HG03520 (cell line): ENCODE measurements at regions not wholly inside any gene's neighbourhood (a gene's known extent, or its start where the extent isn't known, plus 50 kb on each side); places are given as distances from the start of the nearest gene placed in this dataset.
A peak's percentile ranks its signal among the peaks of the same experiment; 100 is the strongest.
"Not testable (repeated sequence)": the region's sequence is repeated elsewhere in the genome, so short reads cannot be mapped to it uniquely, and the experiment has no call there.

ENCODE experiments used
- ATAC-seq: cut with Tn5 transposase; IDR thresholded peaks from one replicate; pipeline ENCODE4 v1.9.1; 2021; ENCODE audit warnings: mild to moderate bottlenecking, moderate library complexity; ENCODE audit not compliant: unreplicated experiment

DNA sequence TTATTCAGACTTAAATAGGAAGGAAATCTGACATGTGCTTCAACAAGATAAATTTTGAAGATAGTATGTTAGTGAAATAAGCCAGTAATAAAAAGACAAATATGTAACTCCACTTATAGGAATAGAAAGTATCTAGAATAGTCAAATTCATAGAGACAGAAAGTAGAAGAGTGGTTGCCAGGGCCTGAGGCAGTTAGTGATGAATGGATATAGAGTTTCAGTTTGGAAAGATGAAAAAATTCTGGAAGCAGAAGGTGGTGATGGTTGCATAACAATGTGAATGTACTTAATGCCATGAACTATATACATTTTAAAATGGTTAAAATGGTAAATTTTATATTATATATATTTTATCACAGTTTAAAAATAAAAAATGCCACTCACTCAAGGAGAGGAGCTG, 54.3 kb downstream of the HAND2 start:
- no peak for ATAC-seq

DNA sequence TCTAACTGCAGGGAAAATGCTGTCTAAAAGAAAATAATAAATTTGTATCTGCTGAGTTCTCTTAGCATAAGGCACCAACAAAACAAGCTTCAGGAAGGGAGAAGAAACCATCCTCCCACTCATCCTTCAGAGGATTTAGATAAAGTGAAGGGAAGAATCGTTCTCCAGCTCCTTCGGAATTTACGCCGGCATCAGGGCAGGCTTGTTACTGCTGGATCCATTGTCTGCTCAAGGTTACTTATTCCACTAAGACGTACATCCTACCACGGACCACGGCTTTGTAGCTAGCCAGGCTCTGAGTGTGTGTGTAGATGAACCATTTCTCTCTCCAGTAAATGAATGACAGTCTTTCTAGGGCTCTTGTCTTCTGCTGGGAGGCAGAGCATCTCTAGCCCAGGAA, 60.4 kb downstream of the HAND2 start:
- ATAC-seq: no peak

DNA sequence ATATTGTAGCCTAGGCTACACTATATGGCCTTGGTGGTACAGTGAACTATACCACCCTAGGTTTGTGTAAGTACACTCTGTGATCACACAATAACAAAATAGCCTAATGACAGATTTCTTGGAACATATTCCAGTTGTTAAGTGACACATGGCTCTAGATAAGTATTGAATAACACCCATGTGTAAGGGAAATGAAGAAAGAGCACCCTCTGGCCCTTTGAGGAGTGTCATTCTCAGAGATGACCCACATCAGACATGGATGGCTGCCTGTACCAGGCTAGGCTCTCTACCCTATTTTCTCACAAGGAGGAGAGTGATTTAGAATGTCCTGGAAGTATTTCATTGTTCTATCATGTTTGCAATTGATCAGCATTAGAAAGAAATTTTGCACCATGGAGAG, 61.7 kb downstream of the HAND2 start:
- ATAC-seq: no peak

DNA sequence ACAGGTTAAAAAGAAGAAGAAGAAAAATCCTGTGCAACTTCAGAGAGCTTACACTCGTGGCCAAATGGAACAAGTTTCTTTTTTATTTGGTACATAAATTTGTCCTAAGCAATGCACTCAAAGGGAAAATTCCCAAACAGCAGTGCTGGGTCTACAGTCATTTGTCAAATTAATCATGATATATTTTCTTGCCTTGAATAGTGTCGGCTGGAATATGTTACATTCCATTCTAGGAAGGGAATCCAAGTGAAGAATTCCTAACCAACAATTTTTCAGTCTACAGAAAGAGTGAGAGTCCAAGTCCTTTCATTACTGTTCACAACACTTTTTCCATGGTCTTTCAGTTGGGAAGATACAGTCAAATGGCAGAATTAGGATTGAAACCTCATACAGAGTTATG, 63.9 kb downstream of the HAND2 start:
- ATAC-seq: no peak

DNA sequence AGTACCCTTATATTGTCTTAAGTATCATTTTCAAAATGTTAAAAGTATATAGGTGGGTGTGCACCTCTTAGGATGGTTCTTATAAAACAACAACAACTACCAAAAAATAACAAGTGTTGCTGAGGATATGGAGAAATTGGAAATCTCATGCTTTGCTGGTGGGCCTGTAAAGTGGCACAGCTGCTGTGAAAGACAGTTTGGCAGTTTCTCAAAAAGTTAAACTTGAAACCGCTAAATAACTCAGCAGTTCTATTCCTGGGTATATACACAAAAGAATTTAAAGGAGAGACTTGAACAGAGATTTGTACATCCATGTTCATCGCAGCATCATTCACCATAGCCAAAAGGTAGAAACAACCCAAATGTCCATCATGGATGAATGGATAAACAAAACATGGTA, 65.5 kb downstream of the HAND2 start:
- no peak for ATAC-seq

DNA sequence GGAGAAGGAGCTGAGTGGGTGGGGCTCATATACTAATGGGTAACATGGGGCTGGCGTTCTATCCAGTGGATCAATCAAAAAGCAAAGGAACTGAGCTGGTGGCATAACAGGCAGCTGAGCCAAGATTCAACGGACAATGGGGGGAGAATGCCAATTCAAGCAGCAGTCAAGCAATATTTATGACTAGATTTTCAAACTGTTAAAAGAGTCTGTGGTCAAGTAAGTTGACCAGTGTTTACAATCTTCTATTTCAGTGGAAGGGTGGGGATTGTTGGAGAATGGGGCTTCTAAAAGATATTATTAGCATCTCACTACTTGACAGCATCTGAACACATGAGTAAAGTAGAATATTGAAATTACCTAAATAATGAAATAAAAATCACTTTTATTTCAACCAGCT, 64.9 kb upstream of the SCRG1 start:
- ATAC-seq: no peak

DNA sequence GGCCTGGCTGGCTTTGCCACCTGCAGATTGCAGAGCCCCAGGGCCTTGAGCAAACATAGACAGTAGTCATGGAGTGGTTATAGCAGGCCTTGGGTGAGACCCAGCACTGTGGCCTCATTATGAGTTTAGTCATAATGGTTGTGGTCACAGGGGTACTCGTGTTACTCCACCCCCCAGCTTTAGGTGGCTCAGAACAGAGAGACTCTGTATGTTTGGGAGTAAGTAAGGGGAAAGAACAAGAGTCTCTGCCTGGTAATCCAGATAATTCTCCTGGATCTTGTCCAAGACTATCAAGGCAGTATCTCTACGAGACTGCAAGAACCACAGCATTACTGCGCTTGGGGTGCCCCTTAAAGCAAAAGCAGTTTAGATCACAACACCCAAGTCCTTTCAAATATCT, 62.3 kb upstream of the SCRG1 start:
- no peak for ATAC-seq

DNA sequence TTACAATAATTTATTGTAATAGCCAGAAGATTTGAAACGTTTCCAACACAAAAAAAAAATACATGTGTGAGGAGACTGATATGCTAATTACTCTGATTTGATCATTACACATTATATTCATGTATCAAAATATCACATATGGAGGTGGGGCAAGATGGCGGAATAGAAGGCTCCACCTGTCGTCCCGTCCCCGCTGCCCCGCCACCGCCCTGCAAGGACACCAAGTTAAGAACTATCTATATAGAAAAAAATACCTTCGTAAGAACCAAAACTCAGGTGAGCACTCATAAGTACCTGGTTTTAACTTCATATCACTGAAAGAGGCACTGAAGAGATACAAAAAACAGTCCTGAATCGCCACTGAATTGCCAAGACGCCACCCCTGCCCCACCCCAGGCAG, 60.9 kb upstream of the SCRG1 start:
- ATAC-seq: no peak

DNA sequence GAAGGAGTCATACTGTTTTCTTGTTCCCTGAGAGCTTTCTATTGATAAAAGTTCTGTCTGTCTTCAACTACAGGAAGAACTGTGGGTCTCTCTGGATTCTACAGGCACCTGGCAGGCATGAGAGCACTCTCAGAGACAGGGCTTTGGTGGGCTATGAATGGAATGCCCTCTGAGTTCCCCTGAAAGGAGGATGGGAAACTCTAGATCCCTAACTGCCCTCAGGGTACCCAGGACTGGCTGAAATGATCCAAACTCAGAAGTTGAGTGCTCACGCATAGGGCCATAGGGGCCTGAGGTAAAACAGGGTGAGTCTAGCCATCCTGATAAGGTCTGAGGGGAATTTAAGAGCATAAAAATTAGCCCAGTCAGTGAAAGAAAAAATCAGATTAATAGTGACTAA, 59.0 kb upstream of the SCRG1 start:
- no peak for ATAC-seq

DNA sequence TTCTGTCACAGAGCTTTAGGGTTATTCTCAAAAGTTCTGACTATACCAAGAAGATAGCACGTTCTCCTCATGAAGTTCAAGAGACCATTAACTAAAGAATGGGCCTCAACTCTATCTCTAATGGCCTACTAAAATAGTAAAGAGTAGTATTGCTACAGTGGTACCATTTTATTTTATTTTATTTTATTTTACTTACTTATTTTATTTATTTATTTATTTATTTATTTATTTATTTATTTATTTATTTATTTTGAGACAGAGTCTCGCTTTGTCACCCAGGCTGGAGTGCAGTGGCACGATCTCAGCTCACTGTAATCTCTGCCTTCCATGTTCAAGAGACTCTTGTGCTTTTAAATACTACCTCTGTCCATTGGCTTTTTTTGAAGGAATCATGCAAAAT, 52.5 kb upstream of the SCRG1 start:
- not testable (repeated sequence) for ATAC-seq

DNA sequence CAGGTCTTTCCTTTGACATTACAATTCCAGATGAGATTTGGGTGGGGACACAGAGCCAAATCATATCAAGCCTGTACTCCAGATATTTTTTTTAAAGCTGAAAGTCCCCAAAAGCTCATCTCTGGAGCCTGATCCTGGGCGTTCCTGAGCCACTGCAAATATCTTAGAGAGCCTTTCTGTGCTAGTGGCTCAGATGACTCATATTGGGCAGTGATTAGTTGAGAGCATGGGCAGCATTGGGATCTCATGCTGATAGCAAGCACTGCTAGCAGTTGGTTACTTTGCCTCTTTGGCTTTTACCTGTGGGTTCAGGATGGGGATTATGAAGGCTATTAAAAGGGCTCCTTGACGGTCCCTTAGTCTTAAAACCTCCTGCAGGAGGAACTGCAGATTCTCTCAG, 51.4 kb upstream of the SCRG1 start:
- no peak for ATAC-seq

DNA sequence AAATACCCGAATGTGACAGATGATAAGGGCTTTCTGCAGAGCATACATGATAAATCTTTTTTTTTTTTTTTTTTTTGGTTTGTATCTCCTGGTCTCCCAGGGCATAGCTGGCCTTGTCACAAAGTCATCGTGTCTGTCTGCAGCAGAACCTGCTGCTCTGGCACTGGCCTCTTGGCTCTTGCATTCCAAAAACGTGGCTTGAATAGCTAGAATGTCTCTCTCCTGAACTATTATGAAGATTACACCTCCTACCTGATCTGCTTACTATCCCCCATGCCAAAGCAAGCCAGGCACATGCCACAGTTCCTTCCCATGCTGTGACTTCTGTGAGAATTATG, 50.4 kb upstream of the SCRG1 start:
- ATAC-seq: no peak

DNA sequence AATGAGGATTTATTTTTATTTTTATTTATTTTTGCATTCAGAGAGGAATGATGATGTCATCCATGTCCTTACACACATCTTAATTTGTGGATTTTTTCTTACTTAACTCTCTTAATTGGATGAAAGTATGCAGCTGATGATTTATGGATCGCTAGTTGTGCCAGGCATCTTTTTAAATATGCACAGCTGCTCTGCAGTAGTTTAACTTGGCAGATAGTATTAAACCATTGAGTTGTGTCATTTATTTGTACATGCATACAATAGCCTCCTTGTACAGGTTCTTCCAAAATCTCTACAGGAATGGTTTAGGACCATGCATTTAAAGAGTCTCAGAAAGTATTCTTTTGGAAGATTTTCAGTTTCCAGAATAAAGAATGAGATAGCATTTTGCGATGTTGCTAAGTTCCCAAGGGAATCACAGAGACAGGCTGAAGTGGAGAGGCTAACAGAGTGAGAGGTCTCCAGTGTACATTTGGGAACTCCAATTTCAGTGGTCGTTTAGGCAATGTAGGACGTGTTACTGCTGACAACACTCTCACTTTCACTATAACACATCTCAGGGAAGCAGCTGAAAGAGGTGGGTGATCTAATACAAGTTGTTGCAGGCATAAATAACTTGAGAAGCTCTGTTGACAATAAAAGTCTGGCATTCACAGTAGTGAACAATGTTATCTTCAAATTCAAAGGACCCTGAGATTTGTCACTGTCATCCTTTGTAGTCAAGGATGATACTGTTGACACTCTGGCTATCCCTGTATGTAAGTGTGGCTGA, 49.9 kb upstream of the SCRG1 start:
- ATAC-seq: peak; percentile 41
